ENCODE measurements at regions not wholly inside any gene's neighbourhood (a gene's known extent, or its start where the extent isn't known, plus 50 kb on each side); places are given as distances from the start of the nearest gene placed in this dataset.

DNA sequence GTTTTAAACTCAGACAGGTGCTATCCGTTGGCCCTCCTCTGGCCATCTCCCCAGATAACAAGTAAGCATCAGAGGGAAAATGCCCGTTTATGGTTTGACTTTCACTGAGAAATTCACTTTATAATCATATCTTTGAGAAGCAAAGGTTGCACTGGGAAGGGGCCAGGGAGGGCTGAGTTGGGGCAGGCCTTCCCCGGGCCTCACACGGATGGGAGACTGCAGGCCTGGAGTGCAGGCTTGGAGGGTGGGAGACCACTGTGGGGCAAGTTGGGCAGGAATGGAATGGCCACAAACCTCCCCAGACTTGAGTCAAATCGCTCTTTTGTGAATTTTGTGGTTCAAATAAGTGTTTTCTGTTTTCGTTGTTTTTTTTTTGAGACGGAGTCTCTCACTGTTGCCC, 451.7 kb downstream of the TSHZ3 start:
- H3K4me3 ChIP-seq (ENCODE audit: low read length): no peak overlapping the region
- TF ChIP-seq, protein P1, sequence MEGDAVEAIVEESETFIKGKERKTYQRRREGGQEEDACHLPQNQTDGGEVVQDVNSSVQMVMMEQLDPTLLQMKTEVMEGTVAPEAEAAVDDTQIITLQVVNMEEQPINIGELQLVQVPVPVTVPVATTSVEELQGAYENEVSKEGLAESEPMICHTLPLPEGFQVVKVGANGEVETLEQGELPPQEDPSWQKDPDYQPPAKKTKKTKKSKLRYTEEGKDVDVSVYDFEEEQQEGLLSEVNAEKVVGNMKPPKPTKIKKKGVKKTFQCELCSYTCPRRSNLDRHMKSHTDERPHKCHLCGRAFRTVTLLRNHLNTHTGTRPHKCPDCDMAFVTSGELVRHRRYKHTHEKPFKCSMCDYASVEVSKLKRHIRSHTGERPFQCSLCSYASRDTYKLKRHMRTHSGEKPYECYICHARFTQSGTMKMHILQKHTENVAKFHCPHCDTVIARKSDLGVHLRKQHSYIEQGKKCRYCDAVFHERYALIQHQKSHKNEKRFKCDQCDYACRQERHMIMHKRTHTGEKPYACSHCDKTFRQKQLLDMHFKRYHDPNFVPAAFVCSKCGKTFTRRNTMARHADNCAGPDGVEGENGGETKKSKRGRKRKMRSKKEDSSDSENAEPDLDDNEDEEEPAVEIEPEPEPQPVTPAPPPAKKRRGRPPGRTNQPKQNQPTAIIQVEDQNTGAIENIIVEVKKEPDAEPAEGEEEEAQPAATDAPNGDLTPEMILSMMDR (conservative IDR thresholded peaks at IDR 0.05; ENCODE audit: low read depth, low read length): no peak
- DNase-seq (ENCODE audit: low read depth): no peak

DNA sequence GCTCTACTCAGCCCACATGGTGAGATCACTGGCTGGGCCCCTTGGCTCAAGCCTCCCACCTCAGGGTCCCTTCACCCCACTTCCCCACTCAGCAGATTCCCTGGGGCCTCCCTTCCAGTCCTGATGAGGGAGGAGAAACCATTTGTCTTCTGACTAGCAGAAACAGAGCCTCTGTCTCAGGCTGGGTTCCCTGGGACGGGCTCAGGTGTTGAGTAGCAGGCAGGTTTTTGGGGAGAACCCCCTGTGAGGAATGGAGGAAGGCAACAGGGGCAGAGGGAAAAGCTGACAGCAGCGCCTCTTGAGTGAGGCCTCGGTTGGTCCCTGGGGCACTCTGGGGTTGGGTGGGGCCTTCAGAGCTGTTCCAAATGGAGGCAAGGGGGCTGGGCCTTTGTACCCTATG, 452.2 kb downstream of the TSHZ3 start:
- TF ChIP-seq, protein P1 (conservative IDR thresholded peaks at IDR 0.05; ENCODE audit: low read depth, low read length): no peak
- no peak overlapping the region for H3K4me3 ChIP-seq (ENCODE audit: low read length)
- DNase-seq (ENCODE audit: low read depth): no peak

DNA sequence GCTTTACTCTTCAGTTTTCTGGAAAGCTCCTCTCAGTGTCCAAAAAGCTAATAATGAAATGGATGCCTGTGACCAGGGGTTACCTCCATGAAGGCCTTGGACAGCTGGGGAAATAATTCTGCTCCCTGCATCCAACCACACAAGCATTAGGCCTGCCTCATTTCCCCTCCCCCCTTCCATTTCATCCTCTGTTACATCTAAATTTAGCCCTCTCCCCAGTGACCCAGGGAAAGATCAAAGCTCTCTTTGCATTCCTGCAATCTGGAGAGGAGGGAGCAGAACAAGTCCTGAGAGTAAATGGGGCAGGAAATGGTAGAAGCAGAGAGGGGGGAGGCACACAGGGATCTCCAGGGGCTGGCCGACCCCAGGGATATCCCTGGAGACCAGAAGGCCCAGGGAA, 452.7 kb downstream of the TSHZ3 start:
- no peak overlapping the region for H3K4me3 ChIP-seq (ENCODE audit: low read length)
- no peak for DNase-seq (ENCODE audit: low read depth)
- TF ChIP-seq, protein P1 (conservative IDR thresholded peaks at IDR 0.05; ENCODE audit: low read depth, low read length): no peak

DNA sequence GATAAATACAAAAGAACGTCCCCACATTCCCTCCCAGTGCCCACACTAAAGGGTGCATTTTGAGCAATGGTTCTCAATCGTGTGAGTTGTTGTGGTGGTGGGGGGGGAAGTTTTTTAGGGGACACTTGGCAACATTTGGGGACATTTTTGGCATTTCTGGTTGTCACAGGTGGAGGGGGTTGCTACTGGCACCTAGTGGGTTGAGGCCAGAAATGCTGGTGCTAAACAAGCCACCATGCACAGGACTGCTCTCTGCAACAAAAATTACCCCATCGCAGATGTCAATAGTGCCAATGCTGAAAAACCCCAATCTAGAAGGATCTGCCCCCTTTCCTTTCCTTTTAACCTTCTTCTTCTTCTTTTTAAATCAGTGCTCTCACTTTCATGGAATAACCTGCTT, 453.3 kb downstream of the TSHZ3 start:
- H3K4me3 ChIP-seq (ENCODE audit: low read length): no peak overlapping the region
- no peak for DNase-seq (ENCODE audit: low read depth)
- TF ChIP-seq, protein P1 (conservative IDR thresholded peaks at IDR 0.05; ENCODE audit: low read depth, low read length): no peak

DNA sequence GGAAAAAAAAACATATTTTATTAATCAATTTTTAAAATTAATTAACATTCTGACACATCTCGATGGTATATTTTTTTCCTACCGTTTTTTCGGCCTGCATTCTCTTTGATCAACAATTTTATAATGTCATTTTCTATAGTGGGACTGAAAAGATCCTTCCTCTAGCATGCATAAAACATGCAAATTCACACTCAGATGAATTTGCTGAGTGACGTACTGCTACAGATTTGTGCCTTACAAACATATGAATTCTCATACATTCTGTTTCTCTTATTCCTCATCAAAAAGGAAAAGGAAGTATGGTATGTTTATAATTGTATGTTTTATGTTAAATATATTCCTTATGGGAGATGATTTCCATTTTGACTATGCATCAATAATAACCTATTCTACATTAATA, 458.2 kb downstream of the TSHZ3 start:
- no peak for DNase-seq (ENCODE audit: low read depth)
- H3K4me3 ChIP-seq (ENCODE audit: low read length): no peak overlapping the region

DNA sequence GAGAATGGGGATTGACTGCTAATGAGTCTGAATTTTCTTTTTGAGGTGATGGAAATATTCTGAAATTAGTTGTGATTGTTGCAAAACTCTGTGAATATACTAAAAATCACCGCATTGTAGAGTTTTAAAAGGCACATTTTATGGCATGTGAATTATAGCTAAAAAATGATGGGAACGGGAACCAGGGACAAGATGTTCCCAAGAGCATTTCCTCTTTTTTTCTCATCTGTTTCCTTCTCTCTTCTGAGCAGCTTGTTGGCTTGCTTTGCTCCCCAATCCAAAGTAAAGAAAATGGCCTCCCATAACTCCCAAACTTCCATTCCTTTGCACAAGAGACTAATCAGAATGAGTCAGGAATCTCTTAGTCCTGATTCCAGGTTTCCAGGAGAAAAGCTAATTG, 459.2 kb downstream of the TSHZ3 start:
- TF ChIP-seq, protein P1 (conservative IDR thresholded peaks at IDR 0.05; ENCODE audit: low read depth, low read length): no peak
- H3K4me3 ChIP-seq (ENCODE audit: low read length): no peak overlapping the region
- DNase-seq (ENCODE audit: low read depth): no peak

More for the DNA sequence above, 458.2 kb downstream of the TSHZ3 start:
- TF ChIP-seq, protein P1 (conservative IDR thresholded peaks at IDR 0.05; ENCODE audit: low read depth, low read length): no peak

DNA sequence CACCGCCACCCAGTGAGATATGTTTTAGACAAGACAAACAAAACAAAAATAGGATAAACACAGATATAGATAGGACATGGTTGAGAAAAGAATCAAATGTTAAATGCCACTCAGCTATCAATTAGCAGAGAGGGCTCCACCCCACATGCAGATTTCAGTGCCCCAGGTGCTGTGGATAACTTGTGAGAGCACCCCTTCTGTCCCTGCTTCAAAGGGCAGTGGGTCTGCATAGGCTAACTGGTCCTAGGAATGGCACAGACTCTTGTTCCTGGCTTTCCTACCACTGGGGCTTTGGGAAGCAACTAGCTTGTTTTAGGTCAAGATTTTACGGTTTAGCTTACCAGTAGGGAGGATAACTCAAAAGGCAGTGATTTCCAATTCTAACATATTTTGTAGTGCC, 460.3 kb downstream of the TSHZ3 start:
- TF ChIP-seq, protein P1 (conservative IDR thresholded peaks at IDR 0.05; ENCODE audit: low read depth, low read length): no peak
- no peak for DNase-seq (ENCODE audit: low read depth)
- no peak overlapping the region for H3K4me3 ChIP-seq (ENCODE audit: low read length)
